Endothelial cell of umbilical vein (primary cell): ENCODE measurements at regions not wholly inside any gene's neighbourhood (a gene's known extent, or its start where the extent isn't known, plus 50 kb on each side); places are given as distances from the start of the nearest gene placed in this dataset.
"Not testable (repeated sequence)": the region's sequence is repeated elsewhere in the genome, so short reads cannot be mapped to it uniquely, and the experiment has no call there.

ENCODE experiments used
- BruUV-seq: library from RNA; stranded (reverse); fragments of 400-500 nt; replicated peaks from 2 replicates; lab custom pipeline; 2021; lab: Mats Ljungman, UMichigan
- CTCF ChIA-PET: fragments of 300-600, 350-600 bp; sonication (Branson Sonifier 250); formaldehyde crosslinking; loops from one replicate; lab custom pipeline; 2021; ENCODE audit warnings: antibody characterized with exemption, inconsistent platforms; lab: Charles Lee
- POLR2A ChIA-PET: fragments of 300-600, 350-600 bp; sonication (Branson Sonifier 250); formaldehyde crosslinking; loops from one replicate; lab custom pipeline; 2021; ENCODE audit warnings: antibody characterized with exemption, inconsistent platforms; lab: Charles Lee
- DNase-seq: peaks from one replicate; pipeline ENCODE4 v3.0.0-alpha.2; 2011; ENCODE audit warnings: low read depth, low spot score
- FAIRE-seq: peaks from 2 replicates; lab custom pipeline; 2011; peaks lifted over from hg19 to GRCh38; lab: Jason Lieb, UNC
- H2AFZ ChIP-seq: 2 replicates; pipeline ENCODE4 v1.6.0; 2012; ENCODE audit warnings: low read depth, low read length, control low read depth, inconsistent platforms
- H3K27ac ChIP-seq: 2 replicates; pipeline ENCODE4 v1.5.1; 2011; ENCODE audit warnings: low read depth, mild to moderate bottlenecking, control low read depth, low read length, moderate library complexity; ENCODE audit not compliant: insufficient read depth
- H3K27me3 ChIP-seq, 2 experiments: 2 replicates each; pipeline versions ENCODE4 v1.6.0 to v1.6.1; 2011; ENCODE audit warnings: low read length in 2 of 2, mixed read lengths in 1 of 2; ENCODE audit not compliant: control insufficient read depth in 2 of 2, insufficient read depth in 2 of 2
- H3K36me3 ChIP-seq, 2 experiments: 2 replicates in 1 of 2; 3 replicates in 1 of 2; pipeline ENCODE4 v1.5.1; 2011; ENCODE audit warnings: low read length in 2 of 2, mild to moderate bottlenecking in 1 of 2, moderate library complexity in 1 of 2; ENCODE audit not compliant: control insufficient read depth in 2 of 2, insufficient read depth in 2 of 2; ENCODE audit errors: extremely low read depth in 1 of 2
- H3K4me1 ChIP-seq: 3 replicates; pipeline ENCODE4 v1.5.1; 2011; ENCODE audit warnings: mild to moderate bottlenecking, low read length; ENCODE audit not compliant: control insufficient read depth, insufficient read depth; ENCODE audit errors: extremely low read depth
- H3K4me2 ChIP-seq: 2 replicates; pipeline ENCODE4 v1.6.1; 2011; ENCODE audit warnings: low read length, control low read depth, mixed read lengths; ENCODE audit not compliant: insufficient read depth
- H3K4me3 ChIP-seq, 3 experiments: fragments of 200-600 bp in 1 of 3; sonication (generic), shearing (Covaris generic) in 1 of 3; replicated peaks in 1 of 3; 2 replicates each; pipeline ENCODE4 v1.5.1; 2011 to 2016; ENCODE audit warnings: control low read depth in 3 of 3, low read length in 3 of 3, mild to moderate bottlenecking in 2 of 3, inconsistent platforms in 1 of 3, low read depth in 1 of 3, moderate library complexity in 1 of 3; ENCODE audit not compliant: insufficient read depth in 1 of 3
- H3K79me2 ChIP-seq: 2 replicates; pipeline ENCODE4 v1.6.0; 2012; ENCODE audit warnings: low read length, inconsistent platforms; ENCODE audit not compliant: control insufficient read depth, insufficient read depth
- H3K9ac ChIP-seq: replicated peaks from 2 replicates; pipeline ENCODE3; 2011; ENCODE audit warnings: low read length, control low read depth; ENCODE audit not compliant: insufficient read depth; ENCODE audit errors: extremely low read depth
- H3K9me1 ChIP-seq: replicated peaks from 3 replicates; pipeline ENCODE4 v1.6.0; 2011; ENCODE audit warnings: mild to moderate bottlenecking, low read length; ENCODE audit not compliant: control insufficient read depth, insufficient read depth; ENCODE audit errors: extremely low read depth
- H3K9me3 ChIP-seq: replicated peaks from 2 replicates; pipeline ENCODE4 v1.5.1; 2012; ENCODE audit warnings: low read length, inconsistent platforms; ENCODE audit not compliant: control insufficient read depth, insufficient read depth
- H4K20me1 ChIP-seq: replicated peaks from 2 replicates; pipeline ENCODE3; 2011; ENCODE audit warnings: mild to moderate bottlenecking, low read length; ENCODE audit not compliant: control insufficient read depth, insufficient read depth; ENCODE audit errors: extremely low read depth
- dilution Hi-C: fragments of 300-500 bp; cut with MboI; formaldehyde crosslinking; loops from one replicate; pipeline ENCODE4 v1.15.0; 2019; ENCODE audit warnings: low sequenced_read_pairs; ENCODE audit not compliant: extremely low pct_ligation_motif_present
- intact Hi-C: fragments of 100-400 bp; cut with micrococcal nuclease; formaldehyde crosslinking; loops from one replicate; pipeline ENCODE4 v1.10.0; 2022

DNA sequence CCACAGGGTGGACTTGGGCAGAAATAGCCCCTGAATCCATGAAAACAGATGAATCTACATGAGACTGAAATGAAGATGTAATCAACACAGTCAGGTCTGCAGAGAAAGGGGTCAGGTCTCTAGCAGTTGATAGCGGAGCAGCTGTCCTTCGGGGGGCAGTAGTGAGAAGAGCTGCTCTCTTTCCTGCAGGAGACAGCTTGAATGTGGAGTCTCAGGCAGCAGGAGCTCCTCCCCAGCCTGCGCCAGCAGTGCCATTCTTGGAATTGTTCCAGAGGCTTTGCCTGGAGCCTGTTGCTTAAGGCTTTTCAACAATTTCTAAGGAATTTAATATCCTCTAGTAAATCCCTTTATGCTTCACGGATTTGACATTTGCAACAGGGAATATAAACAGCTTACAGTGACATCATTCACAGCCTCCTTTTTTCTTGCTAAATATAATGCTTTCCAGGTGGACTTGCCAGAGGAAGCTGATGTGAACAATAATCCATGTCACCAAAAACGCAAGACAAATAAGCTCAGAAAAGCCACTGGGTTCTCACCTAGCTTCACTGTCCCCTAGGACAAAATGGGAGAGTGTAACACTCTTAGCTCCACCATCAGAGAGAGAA lies 1535.1 kb downstream of the RPIA start:
- H3K9ac ChIP-seq, CTCF ChIA-PET, DNase-seq, POLR2A ChIA-PET, dilution Hi-C loops, H3K27ac ChIP-seq, H3K9me3 ChIP-seq, H3K79me2 ChIP-seq, FAIRE-seq, H2AFZ ChIP-seq, H3K4me3 ChIP-seq, H3K36me3 ChIP-seq, H4K20me1 ChIP-seq, BruUV-seq, H3K9me1 ChIP-seq, H3K4me1 ChIP-seq, intact Hi-C loops, H3K27me3 ChIP-seq, H3K4me2 ChIP-seq: not testable (repeated sequence)

- H3K27ac ChIP-seq, DNase-seq, POLR2A ChIA-PET, BruUV-seq, H3K9me1 ChIP-seq, H3K4me2 ChIP-seq, dilution Hi-C loops, H3K27me3 ChIP-seq, H2AFZ ChIP-seq, H3K4me3 ChIP-seq, H3K9me3 ChIP-seq, H3K9ac ChIP-seq, FAIRE-seq, H3K4me1 ChIP-seq, intact Hi-C loops, H3K36me3 ChIP-seq, H4K20me1 ChIP-seq, H3K79me2 ChIP-seq, CTCF ChIA-PET: not testable (repeated sequence)
Measured at GRCh38 chr2:90231199-90231598, 1539.7 kb downstream of the RPIA start.

GRCh38 chr2:90235452-90235851 lies 1544.0 kb downstream of the RPIA start:
- H3K79me2 ChIP-seq, H4K20me1 ChIP-seq, CTCF ChIA-PET, H3K9ac ChIP-seq, H2AFZ ChIP-seq, FAIRE-seq, POLR2A ChIA-PET, H3K27me3 ChIP-seq, H3K4me1 ChIP-seq, H3K4me3 ChIP-seq, H3K27ac ChIP-seq, H3K9me3 ChIP-seq, H3K36me3 ChIP-seq, intact Hi-C loops, DNase-seq, BruUV-seq, H3K4me2 ChIP-seq, dilution Hi-C loops, H3K9me1 ChIP-seq: not testable (repeated sequence)
